CD4-positive, alpha-beta T cell treated with Interleukin-15 for 1 hour (primary cell): ENCODE measurements at regions not wholly inside any gene's neighbourhood (a gene's known extent, or its start where the extent isn't known, plus 50 kb on each side); places are given as distances from the start of the nearest gene placed in this dataset.

Experiments used
- DNase-seq: peaks from one replicate; pipeline ENCODE4 v3.0.0-alpha.2; 2020

DNA sequence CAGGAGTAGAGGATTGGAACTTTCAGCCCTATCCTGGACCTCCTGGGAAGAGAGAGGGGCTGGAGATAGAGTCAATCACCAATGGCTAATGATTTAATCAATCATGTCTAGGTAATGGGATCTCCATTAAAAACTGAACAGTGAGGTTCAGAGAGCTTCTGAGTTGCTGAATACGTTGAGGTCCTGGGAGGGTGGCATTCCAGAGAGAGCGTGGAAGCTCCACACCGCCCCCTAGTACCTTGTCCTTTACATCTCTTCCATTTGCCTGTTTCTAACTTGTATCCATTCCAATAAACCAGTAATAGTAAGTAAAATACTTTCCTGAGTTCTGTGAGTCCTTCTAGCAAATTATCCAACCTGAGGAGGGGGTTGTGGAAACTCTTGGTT lies 101.7 kb downstream of the B3GNT2 start:
- no peak for DNase-seq

DNA sequence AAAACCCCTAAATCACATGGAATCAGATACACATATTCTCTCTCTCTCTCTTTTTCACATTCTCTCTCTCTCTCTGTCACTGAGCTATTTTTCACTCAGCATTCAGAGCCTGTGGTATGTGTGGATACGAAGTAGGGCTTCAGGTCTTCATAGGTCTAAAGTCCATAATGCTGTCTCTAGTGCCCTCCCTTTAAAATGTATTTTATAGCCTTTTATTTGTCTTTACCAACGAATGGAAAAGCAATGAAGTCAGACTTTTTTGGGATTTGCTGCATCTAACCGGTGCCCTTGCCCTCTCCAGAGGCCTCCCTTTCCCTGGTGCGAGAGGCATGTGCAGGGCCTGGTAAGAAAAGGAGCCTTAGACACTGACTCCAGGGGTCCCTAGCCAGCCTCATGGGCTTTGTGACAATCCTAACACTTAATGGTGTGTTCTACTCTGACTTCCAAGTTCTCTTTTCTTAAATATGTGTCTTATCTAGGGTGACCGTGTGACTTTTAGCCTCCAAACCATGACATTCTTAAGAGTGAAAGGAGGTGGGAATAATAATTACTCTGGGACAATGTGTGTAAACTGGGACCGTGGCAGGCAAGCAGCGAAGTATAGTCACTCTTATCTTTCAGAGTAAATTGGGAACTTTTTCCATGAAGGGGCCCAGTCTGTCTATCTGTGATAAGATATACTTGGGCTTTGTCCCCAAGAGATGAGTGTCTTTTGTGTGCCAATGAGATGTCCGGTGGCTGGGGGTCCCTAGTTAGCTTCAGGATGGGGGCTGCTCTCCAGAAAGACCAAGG lies 101.1 kb downstream of the B3GNT2 start:
- no peak for DNase-seq

DNA sequence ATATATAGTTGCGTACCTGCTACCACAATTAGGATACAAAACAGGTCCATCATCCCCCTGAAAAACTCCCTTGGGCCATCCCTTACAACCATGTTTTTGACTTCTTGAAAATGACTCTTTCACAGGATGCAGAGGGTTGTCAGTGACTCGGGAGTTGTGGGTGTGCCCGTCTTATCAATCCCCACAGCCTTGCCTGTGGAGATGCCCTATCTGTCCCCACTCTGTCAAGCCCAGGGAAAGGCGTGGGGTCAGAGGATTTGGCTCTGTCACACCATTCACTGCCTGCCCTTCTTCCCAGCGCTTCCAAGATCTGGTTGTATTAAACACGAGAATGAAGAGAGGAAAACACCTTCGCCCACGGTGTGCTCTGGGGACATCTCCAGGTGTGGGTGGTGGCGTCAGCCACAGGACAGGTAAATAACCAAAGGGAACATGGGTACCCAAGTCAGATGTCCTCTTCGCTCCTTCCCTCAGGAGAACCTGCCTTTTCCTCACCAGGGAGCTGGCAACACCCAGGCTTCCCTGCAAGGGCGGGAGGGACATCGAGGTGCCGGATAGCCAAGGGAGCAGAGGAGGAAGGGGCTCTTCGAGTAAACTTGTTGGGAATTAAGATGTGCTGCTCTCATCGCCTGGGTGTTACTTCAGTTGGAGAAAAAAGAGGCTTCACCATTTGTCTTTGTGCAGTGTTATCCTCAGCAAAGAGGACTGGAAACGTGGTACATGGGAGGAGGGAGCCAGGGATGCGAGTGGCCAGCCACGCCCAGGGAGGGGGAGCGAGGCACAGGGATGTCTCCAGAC lies 100.3 kb downstream of the B3GNT2 start:
- no peak for DNase-seq

DNA sequence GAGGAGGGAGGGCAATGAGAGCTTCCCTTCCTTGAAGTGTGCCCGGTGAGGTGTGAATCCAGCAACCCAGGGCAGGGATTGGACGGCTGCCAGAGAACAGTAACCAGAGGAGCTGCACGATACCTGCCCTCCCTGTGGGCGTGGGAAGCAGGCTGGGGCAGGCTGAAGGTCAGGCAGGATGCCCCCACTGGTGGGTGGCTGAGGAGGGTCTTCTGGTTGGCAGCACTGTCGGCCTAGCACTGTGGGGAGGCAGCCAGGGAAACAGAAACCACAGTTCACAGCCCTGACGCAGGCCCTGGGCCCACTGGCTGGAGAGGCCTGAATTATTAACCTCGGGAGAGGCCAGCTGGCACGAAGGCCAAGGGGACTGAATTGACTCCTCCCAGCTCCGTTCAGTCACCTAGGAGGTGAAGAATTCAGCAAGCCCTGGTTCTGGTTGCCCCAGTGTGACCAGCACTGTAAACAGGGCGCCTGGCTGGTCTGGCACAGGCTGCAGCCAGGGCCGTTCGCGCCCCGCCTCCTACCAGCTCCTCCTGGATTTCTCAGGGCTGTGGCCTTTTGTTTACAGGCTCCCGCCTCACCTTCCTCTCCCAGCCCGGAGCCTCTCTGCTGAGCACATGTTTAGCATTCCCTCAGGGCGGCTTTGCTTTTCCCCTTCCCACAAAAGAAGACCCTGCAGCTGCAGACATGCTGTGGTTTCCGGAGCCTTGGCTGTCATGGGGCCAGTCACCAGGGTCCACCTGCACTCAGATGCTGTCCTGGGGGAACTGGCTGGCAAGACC lies 97.8 kb downstream of the B3GNT2 start:
- no peak for DNase-seq

DNA sequence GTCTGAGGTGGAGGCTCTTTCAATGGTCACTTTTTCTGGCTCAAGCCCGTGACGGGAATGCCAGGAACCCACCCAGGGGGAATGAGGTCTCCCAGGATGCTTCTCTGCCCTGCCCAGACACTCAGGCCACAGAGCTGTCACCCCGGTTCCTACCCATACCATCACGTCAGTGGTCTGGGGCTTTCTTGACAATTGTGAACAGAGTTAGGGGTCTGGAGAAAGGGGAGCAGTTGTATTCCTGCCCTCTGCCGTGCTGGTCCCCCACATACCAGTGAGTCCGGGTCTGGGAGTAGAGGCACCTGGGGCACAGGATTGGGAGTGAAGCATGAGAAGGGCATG lies 97.2 kb downstream of the B3GNT2 start:
- no peak for DNase-seq

DNA sequence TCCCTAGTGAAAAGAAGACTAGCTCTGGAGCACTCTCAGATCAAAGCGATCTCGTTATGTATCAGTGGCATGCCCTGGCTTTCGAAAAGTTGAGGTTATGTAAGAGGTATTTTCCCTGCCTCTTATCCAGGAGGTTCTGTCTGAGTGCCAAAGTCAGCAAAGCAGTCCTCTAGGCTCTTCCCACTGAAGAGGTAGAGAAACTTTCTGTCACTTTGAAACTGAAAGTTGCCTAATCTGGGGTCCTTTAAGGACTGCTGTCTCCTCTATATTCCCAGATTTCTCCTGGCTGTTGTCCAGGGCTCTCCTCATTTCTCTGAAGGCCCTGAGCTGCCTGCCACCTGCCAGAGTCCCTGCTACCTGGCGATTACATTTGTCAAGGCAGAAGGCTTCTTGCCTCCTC lies 96.3 kb downstream of the B3GNT2 start:
- DNase-seq = no peak

DNA sequence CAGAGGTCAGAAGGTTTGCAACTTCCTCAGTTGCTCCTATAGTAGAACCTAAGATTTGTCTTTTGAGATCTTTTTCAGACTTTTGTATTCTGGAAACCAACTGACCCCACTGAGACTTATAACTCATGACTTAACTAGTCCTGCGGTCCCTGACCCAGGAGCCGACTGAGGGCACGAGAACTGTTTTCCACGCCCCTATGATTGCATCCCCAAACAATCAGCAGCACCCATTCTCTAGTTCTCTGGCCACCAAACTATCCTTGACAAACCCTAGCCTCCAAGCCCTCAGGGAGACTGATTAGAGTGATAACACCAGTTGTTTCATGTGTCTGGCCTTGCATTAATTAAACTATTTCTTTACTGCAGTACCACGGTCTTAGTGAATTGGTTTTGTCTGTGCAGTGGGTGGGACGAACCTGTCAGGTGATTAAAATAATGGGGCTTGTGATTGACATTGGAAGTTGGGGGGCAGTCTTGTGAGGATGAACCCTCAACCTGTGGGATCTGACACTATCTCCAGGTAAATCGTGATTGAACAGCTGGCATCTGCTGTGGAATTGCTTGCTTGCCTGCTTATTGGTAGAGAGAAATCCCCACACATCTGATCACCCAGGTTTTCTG lies 95.7 kb downstream of the B3GNT2 start:
- no peak for DNase-seq

DNA sequence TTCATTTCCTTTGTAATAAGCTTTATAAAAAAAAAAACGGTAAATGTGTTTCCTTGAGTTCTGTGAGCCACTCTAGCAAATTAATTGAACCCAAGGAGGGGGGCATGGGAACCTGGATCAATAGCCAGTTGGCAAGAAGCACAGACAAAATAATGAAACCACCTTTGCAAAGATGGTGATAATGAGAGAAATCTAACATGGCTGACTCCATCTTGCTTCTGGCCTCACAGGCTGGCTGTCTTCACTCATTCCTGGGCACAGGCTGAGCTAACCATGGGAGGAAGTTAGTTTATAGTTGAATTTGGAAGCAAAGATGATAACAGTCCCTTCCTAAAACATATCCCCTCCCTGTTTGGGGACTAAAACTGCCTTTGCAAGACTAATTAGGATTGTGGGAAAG lies 95.1 kb downstream of the B3GNT2 start:
- no peak for DNase-seq

DNA sequence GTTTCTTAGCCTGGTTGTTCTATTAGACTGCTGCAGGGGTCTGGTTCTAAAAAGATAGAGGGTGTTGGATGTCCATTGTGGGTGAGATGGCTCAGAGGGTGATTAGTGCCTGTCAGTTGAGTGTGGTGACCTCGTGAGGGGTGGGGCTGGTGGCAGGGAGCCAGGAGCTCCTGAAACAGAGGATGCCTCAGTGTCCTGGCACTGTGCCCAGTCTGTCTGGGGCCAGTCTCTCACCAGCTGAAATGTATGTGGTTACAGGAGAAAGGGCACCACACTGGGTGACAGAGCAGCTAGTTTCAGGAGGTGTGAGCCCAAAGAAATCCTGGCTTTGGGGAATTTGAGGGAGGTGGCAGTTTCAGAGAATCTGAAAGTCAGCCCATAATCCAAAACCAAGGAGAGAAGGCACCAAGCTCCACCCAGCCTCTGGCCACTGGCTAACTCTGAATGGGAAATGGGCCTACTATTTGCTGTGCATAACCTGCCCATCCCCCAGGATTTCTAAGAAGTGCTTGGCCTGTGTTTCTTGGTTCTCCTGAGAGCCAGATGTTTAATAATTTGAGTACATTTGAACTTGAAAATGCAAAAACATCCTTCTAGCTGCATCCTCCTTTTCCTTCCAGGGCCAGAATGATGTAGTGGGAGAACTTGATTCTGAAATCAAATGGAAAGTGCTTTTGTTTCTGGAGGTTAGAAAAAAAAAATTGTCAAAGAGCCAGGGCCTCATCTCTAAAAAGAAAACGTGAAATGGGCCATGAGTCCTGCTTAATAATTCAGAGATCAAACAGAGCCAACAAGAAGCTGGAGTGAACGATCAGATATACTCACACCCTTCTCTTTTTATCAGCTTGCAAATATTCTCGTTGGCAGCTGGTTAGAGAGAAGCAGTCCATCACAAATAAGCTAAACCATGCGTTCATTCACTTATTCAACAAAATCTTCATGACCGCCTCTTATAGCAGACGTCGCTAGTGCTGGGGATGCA lies 92.3 kb downstream of the B3GNT2 start:
- peak; percentile 64 for DNase-seq

DNA sequence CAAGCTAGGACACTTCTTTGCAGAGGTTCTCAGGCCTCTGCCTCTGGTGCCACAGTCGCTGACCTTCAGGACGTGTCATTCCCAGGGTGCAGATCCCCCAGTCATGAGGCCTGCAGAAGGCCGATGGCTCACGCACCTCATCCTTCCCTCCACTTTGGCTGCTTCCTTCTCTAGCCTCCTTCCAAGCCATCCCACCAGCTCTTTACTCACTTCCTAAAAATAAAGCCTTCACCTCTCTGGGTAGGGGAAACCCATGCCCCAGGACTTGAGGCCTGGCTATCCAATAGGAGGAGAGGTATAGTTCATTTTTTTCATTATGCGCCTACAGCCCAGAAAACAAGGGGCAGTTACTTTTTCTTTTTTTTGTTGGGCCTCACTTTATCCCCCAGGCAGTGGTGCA lies 91.4 kb downstream of the B3GNT2 start:
- DNase-seq = no peak

DNA sequence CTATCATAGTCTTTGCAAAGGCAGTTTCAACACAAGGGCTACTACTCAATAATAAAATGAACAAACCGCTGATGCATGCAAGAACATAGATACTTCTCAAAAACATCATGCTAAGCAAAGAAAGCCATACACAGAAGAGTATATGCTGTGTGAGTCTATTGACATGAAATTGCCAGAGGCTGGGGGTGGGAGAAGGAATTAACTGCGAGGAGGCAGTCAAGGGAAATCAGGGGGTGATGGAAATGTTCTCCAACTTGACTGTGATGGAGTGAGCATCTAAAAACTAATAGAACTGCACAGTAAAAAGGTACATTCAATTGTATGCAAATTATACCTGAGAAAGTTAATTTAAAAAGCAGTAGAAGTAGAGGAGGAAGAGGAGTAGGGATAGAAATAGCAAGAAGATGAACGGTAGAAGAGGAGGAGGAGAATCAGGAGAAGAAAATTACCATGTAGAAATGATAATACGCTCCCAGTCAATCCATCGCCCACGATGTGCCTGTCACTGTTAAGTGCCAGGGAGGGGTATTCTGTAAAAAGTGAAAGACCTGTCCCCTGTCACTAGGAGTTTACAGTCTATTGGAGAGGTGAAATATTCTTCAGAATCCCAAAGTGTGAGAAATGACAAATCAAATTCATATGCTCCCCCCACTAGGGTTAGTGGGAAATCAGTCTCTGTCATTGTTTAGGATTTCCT lies 90.3 kb downstream of the B3GNT2 start:
- no peak for DNase-seq

DNA sequence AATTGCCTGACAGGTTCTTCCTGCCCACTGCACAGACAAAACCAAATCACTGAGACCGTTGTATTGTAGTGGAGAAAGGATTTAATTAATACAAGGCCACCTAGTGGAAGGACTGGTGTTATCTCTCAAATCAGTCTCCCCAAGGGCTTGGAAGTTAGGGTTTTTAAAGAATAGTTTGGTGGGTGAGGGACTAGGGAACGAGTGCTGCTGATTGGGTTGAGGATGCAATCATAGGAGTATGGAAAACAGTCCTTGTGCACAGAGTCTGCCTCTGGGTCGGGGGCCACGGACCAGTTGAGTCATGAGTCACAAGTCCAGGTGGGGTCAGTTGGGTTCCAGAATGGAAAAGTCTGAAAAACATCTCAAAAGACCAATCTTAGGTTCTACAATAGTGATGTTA lies 89.1 kb downstream of the B3GNT2 start:
- DNase-seq = no peak

DNA sequence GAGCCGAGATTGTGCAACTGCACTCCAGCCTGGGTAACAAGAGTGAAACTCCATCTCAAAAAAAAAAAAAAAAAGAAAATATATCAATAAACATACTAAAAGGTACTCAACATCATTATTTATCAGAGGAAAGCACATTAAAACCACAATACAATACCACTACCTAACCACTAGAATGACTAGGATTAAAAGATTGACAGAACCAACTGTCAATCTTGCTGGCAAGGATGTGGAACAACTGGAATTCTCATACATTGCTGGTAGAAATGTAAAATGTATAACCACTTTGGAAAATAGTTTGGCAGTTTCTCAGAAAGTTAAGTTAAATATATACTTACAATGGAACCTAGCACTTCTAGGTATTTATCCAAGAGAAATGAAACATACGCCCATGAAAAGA lies 88.6 kb downstream of the B3GNT2 start:
- no peak for DNase-seq

DNA sequence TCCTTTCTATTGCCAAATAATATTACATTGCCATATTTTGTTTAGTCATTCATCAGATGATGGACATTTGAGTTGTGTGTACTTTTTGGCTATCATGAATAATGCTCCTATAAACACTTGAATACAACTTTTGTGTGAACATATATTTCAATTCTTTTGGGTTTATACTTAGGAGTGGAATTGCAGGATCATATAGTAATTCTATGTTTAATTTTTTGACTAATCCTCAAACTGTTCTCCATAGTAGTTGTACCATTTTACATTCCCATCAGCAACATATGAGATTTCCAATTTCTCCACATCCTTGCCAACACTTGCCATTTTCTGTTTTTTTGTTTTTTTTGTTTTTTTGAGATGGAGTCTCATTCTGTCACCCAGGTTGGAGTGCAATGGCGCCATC lies 87.2 kb downstream of the B3GNT2 start:
- DNase-seq = no peak

DNA sequence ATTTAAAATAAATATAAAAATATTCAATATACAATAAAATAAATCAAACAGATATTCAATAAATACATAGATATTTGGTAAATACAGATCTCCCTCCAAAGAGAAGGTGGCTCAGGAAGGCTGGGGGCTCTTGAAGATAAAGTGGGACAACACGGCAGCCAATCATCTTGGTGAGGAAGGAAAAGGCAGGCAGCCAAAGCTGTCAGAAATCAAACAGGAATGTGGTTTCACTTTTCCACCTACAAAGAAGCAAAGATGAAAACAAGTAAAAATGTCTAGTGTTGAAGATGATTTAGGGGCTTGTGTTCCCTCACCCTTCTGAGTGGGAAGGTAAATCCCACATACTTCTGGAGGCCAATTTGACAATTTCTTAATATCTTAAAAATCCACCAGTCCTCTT lies 85.7 kb downstream of the B3GNT2 start:
- no peak for DNase-seq

DNA sequence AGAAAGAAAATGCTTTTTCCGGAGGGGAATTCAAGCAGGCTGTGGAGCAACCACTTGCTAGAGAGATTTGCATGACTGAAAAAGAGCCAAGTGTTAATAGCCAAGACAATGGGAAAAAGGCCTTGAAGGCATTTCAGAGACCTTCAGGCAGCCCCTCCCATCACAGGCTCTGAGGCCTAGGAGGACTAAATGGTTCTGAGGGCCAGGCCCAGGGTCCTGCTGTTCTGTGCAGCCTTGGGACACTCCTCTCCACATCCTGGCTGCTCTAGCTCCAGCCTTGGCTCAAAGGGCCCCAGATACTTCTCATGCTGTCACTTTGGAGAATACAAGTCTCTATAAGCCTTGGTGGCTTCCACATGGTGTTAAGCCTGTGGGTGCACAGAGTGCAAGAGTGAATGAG lies 81.8 kb downstream of the B3GNT2 start:
- DNase-seq = no peak
